ENCODE measurements at regions not wholly inside any gene's neighbourhood (a gene's known extent, or its start where the extent isn't known, plus 50 kb on each side); places are given as distances from the start of the nearest gene placed in this dataset.

GRCh38 chr14:65190312-65190711 lies 88.0 kb upstream of the MAX start:
- TF ChIP-seq POLR2AphosphoS5 (IDR thresholded peaks at IDR 0.05; ENCODE audit: low read depth, low read length) (no peak), SIN3A (IDR thresholded peaks at IDR 0.05; ENCODE audit: borderline replicate concordance, insufficient read depth, low read length) (no peak), FOXP2 (optimal IDR thresholded peaks at IDR 0.05; ENCODE audit: borderline replicate concordance, extremely low read depth, extremely low read length, insufficient read depth) (no peak)
